ENCODE measurements at regions not wholly inside any gene's neighbourhood (a gene's known extent, or its start where the extent isn't known, plus 50 kb on each side); places are given as distances from the start of the nearest gene placed in this dataset.
"Not testable (repeated sequence)": the region's sequence is repeated elsewhere in the genome, so short reads cannot be mapped to it uniquely, and the experiment has no call there.

- H3K36me3 Mint-ChIP-seq; H3K9me3 Mint-ChIP-seq; DNase-seq; H4K20me1 ChIP-seq (ENCODE audit: insufficient read depth, low read length); H3K27ac Mint-ChIP-seq; H3K27me3 ChIP-seq (ENCODE audit: control insufficient read depth in 2 of 2, insufficient read depth in 2 of 2, low read length in 2 of 2); H3K4me2 ChIP-seq (replicated peaks; ENCODE audit: extremely low read depth, low read length, poor library complexity, severe bottlenecking); H3K9me3 ChIP-seq (replicated peaks in 1 of 2; ENCODE audit: control insufficient read depth in 1 of 2, insufficient read depth in 1 of 2, low read length in 2 of 2); H3K9ac ChIP-seq (ENCODE audit: insufficient read depth, low read length, poor library complexity, severe bottlenecking); H3K4me3 Mint-ChIP-seq; H3K4me3 ChIP-seq (replicated peaks in 1 of 3; ENCODE audit: low read depth in 2 of 3, low read length in 3 of 3); intact Hi-C loops (cut with micrococcal nuclease); H3K4me1 Mint-ChIP-seq; H3K36me3 ChIP-seq (replicated peaks in 1 of 2; ENCODE audit: control insufficient read depth in 1 of 2, insufficient read depth in 2 of 2, low read length in 2 of 2); H3K4me1 ChIP-seq (ENCODE audit: control insufficient read depth in 1 of 2, insufficient read depth in 2 of 2, low read length in 2 of 2); H3K79me2 ChIP-seq (ENCODE audit: insufficient read depth, low read length); H3K27me3 Mint-ChIP-seq (ENCODE audit: low read depth in 3 of 3); H3K27ac ChIP-seq (ENCODE audit: low read depth in 1 of 2, low read length in 2 of 2); H2AFZ ChIP-seq (ENCODE audit: insufficient read depth, low read depth, low read length, poor library complexity, severe bottlenecking): not testable (repeated sequence)
- WGBS (ENCODE audit: insufficient coverage) = no CpG with 5 or more reads among the region's 5 CpGs
These were observed 2721.7 kb upstream of the TPTE start for GRCh38 chr21:7799697-7800096.

GRCh38 chr21:7813475-7813874 is 2707.9 kb upstream of the TPTE start:
- H3K36me3 ChIP-seq (replicated peaks in 1 of 2; ENCODE audit: control insufficient read depth in 1 of 2, insufficient read depth in 2 of 2, low read length in 2 of 2); H3K4me3 Mint-ChIP-seq; H3K4me2 ChIP-seq (replicated peaks; ENCODE audit: extremely low read depth, low read length, poor library complexity, severe bottlenecking); H3K27me3 Mint-ChIP-seq (ENCODE audit: low read depth in 3 of 3); H3K27me3 ChIP-seq (ENCODE audit: control insufficient read depth in 2 of 2, insufficient read depth in 2 of 2, low read length in 2 of 2); H3K9me3 Mint-ChIP-seq; DNase-seq; H4K20me1 ChIP-seq (ENCODE audit: insufficient read depth, low read length); H3K79me2 ChIP-seq (ENCODE audit: insufficient read depth, low read length); H2AFZ ChIP-seq (ENCODE audit: insufficient read depth, low read depth, low read length, poor library complexity, severe bottlenecking); H3K4me1 ChIP-seq (ENCODE audit: control insufficient read depth in 1 of 2, insufficient read depth in 2 of 2, low read length in 2 of 2); intact Hi-C loops (cut with micrococcal nuclease); H3K4me3 ChIP-seq (replicated peaks in 1 of 3; ENCODE audit: low read depth in 2 of 3, low read length in 3 of 3); H3K27ac Mint-ChIP-seq; H3K9me3 ChIP-seq (replicated peaks in 1 of 2; ENCODE audit: control insufficient read depth in 1 of 2, insufficient read depth in 1 of 2, low read length in 2 of 2); H3K9ac ChIP-seq (ENCODE audit: insufficient read depth, low read length, poor library complexity, severe bottlenecking); H3K4me1 Mint-ChIP-seq; H3K36me3 Mint-ChIP-seq; H3K27ac ChIP-seq (ENCODE audit: low read depth in 1 of 2, low read length in 2 of 2): not testable (repeated sequence)
- WGBS (ENCODE audit: insufficient coverage) = no CpG with 5 or more reads among the region's 4 CpGs

- H3K9me3 Mint-ChIP-seq; H4K20me1 ChIP-seq (ENCODE audit: insufficient read depth, low read length); H3K4me2 ChIP-seq (replicated peaks; ENCODE audit: extremely low read depth, low read length, poor library complexity, severe bottlenecking); H3K9me3 ChIP-seq (replicated peaks in 1 of 2; ENCODE audit: control insufficient read depth in 1 of 2, insufficient read depth in 1 of 2, low read length in 2 of 2); H3K79me2 ChIP-seq (ENCODE audit: insufficient read depth, low read length); H3K27ac Mint-ChIP-seq; H3K4me1 ChIP-seq (ENCODE audit: control insufficient read depth in 1 of 2, insufficient read depth in 2 of 2, low read length in 2 of 2); H3K4me3 Mint-ChIP-seq; H3K9ac ChIP-seq (ENCODE audit: insufficient read depth, low read length, poor library complexity, severe bottlenecking); H2AFZ ChIP-seq (ENCODE audit: insufficient read depth, low read depth, low read length, poor library complexity, severe bottlenecking); H3K36me3 Mint-ChIP-seq; H3K27me3 Mint-ChIP-seq (ENCODE audit: low read depth in 3 of 3); H3K36me3 ChIP-seq (replicated peaks in 1 of 2; ENCODE audit: control insufficient read depth in 1 of 2, insufficient read depth in 2 of 2, low read length in 2 of 2); H3K4me1 Mint-ChIP-seq; H3K4me3 ChIP-seq (replicated peaks in 1 of 3; ENCODE audit: low read depth in 2 of 3, low read length in 3 of 3); H3K27ac ChIP-seq (ENCODE audit: low read depth in 1 of 2, low read length in 2 of 2); intact Hi-C loops (cut with micrococcal nuclease); DNase-seq; H3K27me3 ChIP-seq (ENCODE audit: control insufficient read depth in 2 of 2, insufficient read depth in 2 of 2, low read length in 2 of 2): not testable (repeated sequence)
- no CpG with 5 or more reads among the region's 8 CpGs for WGBS (ENCODE audit: insufficient coverage)
These were observed 2704.4 kb upstream of the TPTE start for GRCh38 chr21:7817013-7817412.

- no CpG with 5 or more reads among the region's 16 CpGs for WGBS (ENCODE audit: insufficient coverage)
- H3K36me3 Mint-ChIP-seq; H4K20me1 ChIP-seq (ENCODE audit: insufficient read depth, low read length): not testable (repeated sequence)
These were observed 2702.1 kb upstream of the TPTE start for GRCh38 chr21:7819301-7819700.

More at GRCh38 chr21:7819301-7819700, 2702.1 kb upstream of the TPTE start:
- H3K9me3 ChIP-seq (replicated peaks in 1 of 2; ENCODE audit: control insufficient read depth in 1 of 2, insufficient read depth in 1 of 2, low read length in 2 of 2); H3K27me3 ChIP-seq (ENCODE audit: control insufficient read depth in 2 of 2, insufficient read depth in 2 of 2, low read length in 2 of 2); H3K36me3 ChIP-seq (replicated peaks in 1 of 2; ENCODE audit: control insufficient read depth in 1 of 2, insufficient read depth in 2 of 2, low read length in 2 of 2); H3K4me3 Mint-ChIP-seq; H3K27ac ChIP-seq (ENCODE audit: low read depth in 1 of 2, low read length in 2 of 2); H3K9me3 Mint-ChIP-seq; intact Hi-C loops (cut with micrococcal nuclease); H3K4me1 Mint-ChIP-seq; H3K4me2 ChIP-seq (replicated peaks; ENCODE audit: extremely low read depth, low read length, poor library complexity, severe bottlenecking); H3K4me3 ChIP-seq (replicated peaks in 1 of 3; ENCODE audit: low read depth in 2 of 3, low read length in 3 of 3); H3K9ac ChIP-seq (ENCODE audit: insufficient read depth, low read length, poor library complexity, severe bottlenecking); H3K4me1 ChIP-seq (ENCODE audit: control insufficient read depth in 1 of 2, insufficient read depth in 2 of 2, low read length in 2 of 2); DNase-seq; H3K79me2 ChIP-seq (ENCODE audit: insufficient read depth, low read length); H3K27me3 Mint-ChIP-seq (ENCODE audit: low read depth in 3 of 3); H3K27ac Mint-ChIP-seq; H2AFZ ChIP-seq (ENCODE audit: insufficient read depth, low read depth, low read length, poor library complexity, severe bottlenecking): not testable (repeated sequence)
